HUES48 (cell line): ENCODE measurements at regions not wholly inside any gene's neighbourhood (a gene's known extent, or its start where the extent isn't known, plus 50 kb on each side); places are given as distances from the start of the nearest gene placed in this dataset.
"Not testable (repeated sequence)": the region's sequence is repeated elsewhere in the genome, so short reads cannot be mapped to it uniquely, and the experiment has no call there.

ENCODE experiments used
- H3K27ac ChIP-seq: one replicate; pipeline ENCODE4 v1.7.0; 2013; ENCODE audit warnings: low read depth, low read length, inconsistent platforms
- H3K27me3 ChIP-seq: 2 replicates; pipeline ENCODE4 v1.6.1; 2013; ENCODE audit warnings: mild to moderate bottlenecking, low read length; ENCODE audit not compliant: control insufficient read depth, insufficient read depth
- H3K36me3 ChIP-seq: 2 replicates; pipeline ENCODE4 v1.6.1; 2013; ENCODE audit warnings: low read length; ENCODE audit not compliant: control insufficient read depth, insufficient read depth
- H3K4me1 ChIP-seq: 2 replicates; pipeline ENCODE4 v1.6.1; 2013; ENCODE audit warnings: mild to moderate bottlenecking, low read length; ENCODE audit not compliant: control insufficient read depth, insufficient read depth
- H3K4me3 ChIP-seq: 2 replicates; pipeline ENCODE4 v1.5.1; 2013; ENCODE audit warnings: mild to moderate bottlenecking, low read depth, low read length
- H3K9ac ChIP-seq: 2 replicates; pipeline ENCODE4 v1.6.1; 2013; ENCODE audit warnings: mild to moderate bottlenecking, low read depth, low read length, moderate library complexity
- H3K9me3 ChIP-seq: 2 replicates; pipeline ENCODE4 v1.6.1; 2013; ENCODE audit warnings: low read length; ENCODE audit not compliant: control insufficient read depth, insufficient read depth

GRCh38 chrX:80929251-80929650 lies 119.6 kb upstream of the BRWD3 start:
- no peak overlapping the region for H3K4me3 ChIP-seq
- no peak overlapping the region for H3K27ac ChIP-seq
- no peaks in the 10 kb centered on the region for H3K4me1 ChIP-seq
- no peak overlapping the region for H3K9ac ChIP-seq
- peaks cover 80% of the 10 kb centered on the region for H3K9me3 ChIP-seq
- H3K27me3 ChIP-seq = no peaks in the 10 kb centered on the region
- H3K36me3 ChIP-seq = no peaks in the 10 kb centered on the region

GRCh38 chrX:80917919-80918318 lies 108.2 kb upstream of the BRWD3 start:
- H3K9ac ChIP-seq = no peak overlapping the region
- no peaks in the 10 kb centered on the region for H3K36me3 ChIP-seq
- no peak overlapping the region for H3K4me3 ChIP-seq
- H3K27ac ChIP-seq = no peak overlapping the region
- H3K27me3 ChIP-seq = no peaks in the 10 kb centered on the region
- no peaks in the 10 kb centered on the region for H3K4me1 ChIP-seq
- H3K9me3 ChIP-seq = peaks cover 57% of the 10 kb centered on the region

GRCh38 chrX:80912351-80912750 lies 102.7 kb upstream of the BRWD3 start:
- H3K27ac ChIP-seq, H3K36me3 ChIP-seq, H3K4me3 ChIP-seq, H3K27me3 ChIP-seq, H3K9ac ChIP-seq, H3K4me1 ChIP-seq: not testable (repeated sequence)
- peaks cover 49% of the 10 kb centered on the region for H3K9me3 ChIP-seq

GRCh38 chrX:80879916-80880315 lies 70.2 kb upstream of the BRWD3 start:
- Histone ChIP-seq H3K4me3 (no peak overlapping the region), H3K4me1 (no peaks in the 10 kb centered on the region), H3K9ac (no peak overlapping the region), H3K9me3 (peaks cover 25% of the 10 kb centered on the region), H3K27ac (no peak overlapping the region), H3K36me3 (no peaks in the 10 kb centered on the region), H3K27me3 (no peaks in the 10 kb centered on the region)

- H3K27me3 ChIP-seq = no peaks in the 10 kb centered on the region
- H3K36me3 ChIP-seq = no peaks in the 10 kb centered on the region
- H3K27ac ChIP-seq = no peak overlapping the region
- no peak overlapping the region for H3K9ac ChIP-seq
- no peaks in the 10 kb centered on the region for H3K4me1 ChIP-seq
- H3K4me3 ChIP-seq = no peak overlapping the region
- H3K9me3 ChIP-seq = peaks cover 27% of the 10 kb centered on the region
Observed at GRCh38 chrX:80879143-80879542, 69.5 kb upstream of the BRWD3 start.

- H3K9ac ChIP-seq = no peak overlapping the region
- no peak overlapping the region for H3K27ac ChIP-seq
- no peaks in the 10 kb centered on the region for H3K4me1 ChIP-seq
- H3K27me3 ChIP-seq = no peaks in the 10 kb centered on the region
- H3K9me3 ChIP-seq = peaks cover 20% of the 10 kb centered on the region
- H3K36me3 ChIP-seq = no peaks in the 10 kb centered on the region
- no peak overlapping the region for H3K4me3 ChIP-seq
Observed at GRCh38 chrX:80876877-80877276, 67.2 kb upstream of the BRWD3 start.
